ENCODE measurements at regions not wholly inside any gene's neighbourhood (a gene's known extent, or its start where the extent isn't known, plus 50 kb on each side); places are given as distances from the start of the nearest gene placed in this dataset.
A peak's percentile ranks its signal among the peaks of the same experiment; 100 is the strongest.

GRCh38 chr1:119225265-119225664 lies 84.8 kb upstream of the WARS2 start:
- TF ChIP-seq HDGF (IDR thresholded peaks at IDR 0.05; ENCODE audit: borderline replicate concordance) (no peak), ELF4 (IDR thresholded peaks at IDR 0.05) (no peak), FOXM1 (IDR thresholded peaks at IDR 0.05; ENCODE audit: borderline replicate concordance) (no peak), L3MBTL2 (conservative IDR thresholded peaks at IDR 0.05) (no peak), CTBP1 (IDR thresholded peaks at IDR 0.05; ENCODE audit: borderline replicate concordance) (no peak), FOXA1 (IDR thresholded peaks at IDR 0.05) (no peak), TARDBP (IDR thresholded peaks at IDR 0.05) (no peak), FOXK2 (IDR thresholded peaks at IDR 0.05) (no peak)
- ChIA-PET POLR2A (no interaction called here), CTCF (interaction anchor here (1.0 kb wide), 1 partner anchor 85 kb away, joined by 3 read pairs; the partner anchor contains the start of gene WARS2)
- no peak for DNase-seq (ENCODE audit: extremely low spot score)

- no peak for TF ChIP-seq ELF4 (IDR thresholded peaks at IDR 0.05)
Measured at GRCh38 chr1:119225831-119226230, 85.4 kb upstream of the WARS2 start.

GRCh38 chr1:119226321-119226720 lies 85.9 kb upstream of the WARS2 start:
- ChIA-PET CTCF (interaction anchor here (0.9 to 1.0 kb wide), 2 partner anchors 10 to 86 kb away, joined by 3 read pairs; partner anchors contain the start of gene WARS2), POLR2A (no interaction called here)
- no peak for DNase-seq (ENCODE audit: extremely low spot score)
- TF ChIP-seq SUZ12 (IDR thresholded peaks at IDR 0.05) (no peak), NFRKB (IDR thresholded peaks at IDR 0.05) (no peak), PKNOX1 (IDR thresholded peaks at IDR 0.05) (no peak), FOXA1 (IDR thresholded peaks at IDR 0.05) (no peak), SP1 (IDR thresholded peaks at IDR 0.05) (no peak), FOXK2 (IDR thresholded peaks at IDR 0.05) (no peak), TARDBP (IDR thresholded peaks at IDR 0.05) (no peak)

More at GRCh38 chr1:119225831-119226230, 85.4 kb upstream of the WARS2 start:
- ChIA-PET CTCF (interaction anchor here (0.9 to 1.0 kb wide), 2 partner anchors 9 to 85 kb away, joined by 3 read pairs; partner anchors contain the start of gene WARS2), POLR2A (no interaction called here)
- DNase-seq (ENCODE audit: extremely low spot score): peak; percentile 32

GRCh38 chr1:119226913-119227312 lies 86.5 kb upstream of the WARS2 start:
- CTCF ChIA-PET: no interaction called here
- TF ChIP-seq NFRKB (IDR thresholded peaks at IDR 0.05) (no peak), L3MBTL2 (conservative IDR thresholded peaks at IDR 0.05) (no peak), ELF4 (IDR thresholded peaks at IDR 0.05) (no peak), ZNF384 (IDR thresholded peaks at IDR 0.05) (no peak), CTBP1 (IDR thresholded peaks at IDR 0.05; ENCODE audit: borderline replicate concordance) (no peak), PKNOX1 (IDR thresholded peaks at IDR 0.05) (no peak), HDGF (IDR thresholded peaks at IDR 0.05; ENCODE audit: borderline replicate concordance) (no peak), TARDBP (IDR thresholded peaks at IDR 0.05) (no peak), LEF1 (IDR thresholded peaks at IDR 0.05; ENCODE audit: borderline replicate concordance) (no peak), SUZ12 (IDR thresholded peaks at IDR 0.05) (no peak), BHLHE40 (IDR thresholded peaks at IDR 0.05; ENCODE audit: borderline replicate concordance) (no peak), ARNT (IDR thresholded peaks at IDR 0.05) (no peak), FOXA1 (IDR thresholded peaks at IDR 0.05) (no peak), FOXM1 (IDR thresholded peaks at IDR 0.05; ENCODE audit: borderline replicate concordance) (no peak), FOXK2 (IDR thresholded peaks at IDR 0.05) (no peak), SP1 (IDR thresholded peaks at IDR 0.05) (no peak)
- DNase-seq (ENCODE audit: extremely low spot score): no peak
- POLR2A ChIA-PET: no interaction called here

- TF ChIP-seq FOXK2 (IDR thresholded peaks at IDR 0.05) (no peak), ARNT (IDR thresholded peaks at IDR 0.05) (no peak), SP1 (IDR thresholded peaks at IDR 0.05) (no peak), BHLHE40 (IDR thresholded peaks at IDR 0.05; ENCODE audit: borderline replicate concordance) (no peak), L3MBTL2 (conservative IDR thresholded peaks at IDR 0.05) (no peak), ELF4 (IDR thresholded peaks at IDR 0.05) (no peak), FOXA1 (IDR thresholded peaks at IDR 0.05) (no peak), PKNOX1 (IDR thresholded peaks at IDR 0.05) (no peak), CTBP1 (IDR thresholded peaks at IDR 0.05; ENCODE audit: borderline replicate concordance) (no peak), FOXM1 (IDR thresholded peaks at IDR 0.05; ENCODE audit: borderline replicate concordance) (no peak), SUZ12 (IDR thresholded peaks at IDR 0.05) (no peak), ZNF384 (IDR thresholded peaks at IDR 0.05) (no peak), TARDBP (IDR thresholded peaks at IDR 0.05) (no peak), LEF1 (IDR thresholded peaks at IDR 0.05; ENCODE audit: borderline replicate concordance) (no peak), NFRKB (IDR thresholded peaks at IDR 0.05) (no peak), HDGF (IDR thresholded peaks at IDR 0.05; ENCODE audit: borderline replicate concordance) (no peak)
- ChIA-PET POLR2A (no interaction called here), CTCF (interaction anchor here (0.6 to 0.9 kb wide), 2 partner anchors 30 to 43 kb away, joined by 3 read pairs; no protein-coding TSS in a partner anchor)
- no peak for DNase-seq (ENCODE audit: extremely low spot score)
Measured at GRCh38 chr1:119227456-119227855, 87.0 kb upstream of the WARS2 start.

- no peak for DNase-seq (ENCODE audit: extremely low spot score)
- CTCF ChIA-PET: interaction anchor here (0.6 to 0.9 kb wide), 2 partner anchors 29 to 42 kb away, joined by 3 read pairs; no protein-coding TSS in a partner anchor
- POLR2A ChIA-PET: interaction anchor here (1.2 kb wide), 1 partner anchor 88 kb away, joined by 3 read pairs; the partner anchor contains the start of gene WARS2
- TF ChIP-seq NFRKB (IDR thresholded peaks at IDR 0.05): no peak
- no peak for TF ChIP-seq FOXA1 (IDR thresholded peaks at IDR 0.05)
- TF ChIP-seq ELF4 (IDR thresholded peaks at IDR 0.05): no peak
- no peak for TF ChIP-seq FOXK2 (IDR thresholded peaks at IDR 0.05)
- TF ChIP-seq FOXM1 (IDR thresholded peaks at IDR 0.05; ENCODE audit: borderline replicate concordance): no peak
- TF ChIP-seq HDGF (IDR thresholded peaks at IDR 0.05; ENCODE audit: borderline replicate concordance): no peak
- TF ChIP-seq BHLHE40 (IDR thresholded peaks at IDR 0.05; ENCODE audit: borderline replicate concordance): no peak
- TF ChIP-seq TARDBP (IDR thresholded peaks at IDR 0.05): no peak
- no peak for TF ChIP-seq PKNOX1 (IDR thresholded peaks at IDR 0.05)
- no peak for TF ChIP-seq ZNF384 (IDR thresholded peaks at IDR 0.05)
- TF ChIP-seq SP1 (IDR thresholded peaks at IDR 0.05): no peak
- TF ChIP-seq ARNT (IDR thresholded peaks at IDR 0.05): no peak
- TF ChIP-seq CTBP1 (IDR thresholded peaks at IDR 0.05; ENCODE audit: borderline replicate concordance): no peak
- no peak for TF ChIP-seq L3MBTL2 (conservative IDR thresholded peaks at IDR 0.05)
- no peak for TF ChIP-seq SUZ12 (IDR thresholded peaks at IDR 0.05)
- no peak for TF ChIP-seq LEF1 (IDR thresholded peaks at IDR 0.05; ENCODE audit: borderline replicate concordance)
Measured at GRCh38 chr1:119228335-119229080, 88.1 kb upstream of the WARS2 start.
